ENCODE measurements at regions not wholly inside any gene's neighbourhood (a gene's known extent, or its start where the extent isn't known, plus 50 kb on each side); places are given as distances from the start of the nearest gene placed in this dataset.

GRCh38 chr5:90294604-90295003 lies 115.0 kb downstream of the CETN3 start:
- Histone ChIP-seq H3K23ac (ENCODE audit: insufficient read length) (no peak overlapping the region), H3K56ac (replicated peaks; ENCODE audit: insufficient read length, low read depth, low read length) (no peak overlapping the region), H3K23me2 (ENCODE audit: low read depth, low read length) (no peaks in the 10 kb centered on the region), H2BK15ac (ENCODE audit: low read length) (no peak overlapping the region), H4K8ac (ENCODE audit: extremely low read depth, insufficient read depth, low read length) (no peak overlapping the region), H2AK5ac (ENCODE audit: low read depth, low read length) (no peak overlapping the region), H3K4me2 (ENCODE audit: insufficient read depth in 1 of 2, low read depth in 2 of 2, low read length in 2 of 2) (no peak overlapping the region), H3K4me1 (replicated peaks in 1 of 4; ENCODE audit: control insufficient read depth in 3 of 4, insufficient read depth in 4 of 4, low read length in 3 of 4) (peaks cover 0 to 4% (median 2%) of the 10 kb centered on the region in 4 experiments; a peak in 2 of 7 replicates), H3K27me3 (replicated peaks in 1 of 4; ENCODE audit: control insufficient read depth in 3 of 4, extremely low read depth in 1 of 4, insufficient read depth in 3 of 4, low read length in 3 of 4) (no peaks in the 10 kb centered on the region; a peak in 1 of 7 replicates), H3K79me2 (ENCODE audit: control insufficient read depth in 1 of 2, insufficient read depth in 2 of 2, low read length in 2 of 2) (no peaks in the 10 kb centered on the region), H3K36me3 (ENCODE audit: control insufficient read depth in 2 of 4, insufficient read depth in 4 of 4, low read length in 3 of 4) (no peaks in the 10 kb centered on the region), H3K18ac (ENCODE audit: extremely low read depth, low read length) (no peak overlapping the region), H3K4me3 (ENCODE audit: extremely low read depth in 1 of 4, insufficient read depth in 2 of 4, low read depth in 3 of 4, low read length in 4 of 4) (no peak overlapping the region), H2BK5ac (ENCODE audit: low read depth, low read length) (no peak overlapping the region), H2BK12ac (ENCODE audit: low read depth, low read length) (no peak overlapping the region), H2BK120ac (replicated peaks; ENCODE audit: low read depth, low read length) (no peak overlapping the region), H4K20me1 (replicated peaks in 1 of 2; ENCODE audit: control insufficient read depth in 1 of 2, insufficient read depth in 2 of 2, low read length in 2 of 2) (no peaks in the 10 kb centered on the region), H4K5ac (ENCODE audit: insufficient read length, low read depth, low read length) (no peak overlapping the region), H3K27ac (ENCODE audit: low read depth, low read length) (no peak overlapping the region), H3K4ac (replicated peaks; ENCODE audit: insufficient read length, low read depth, low read length) (no peak overlapping the region), H3K79me1 (ENCODE audit: low read depth, low read length) (no peaks in the 10 kb centered on the region), H2AFZ (ENCODE audit: low read length) (no peak overlapping the region), H3K9ac (replicated peaks in 1 of 4; ENCODE audit: extremely low read depth in 1 of 4, low read depth in 3 of 4, low read length in 3 of 4) (no peak overlapping the region), H4K91ac (replicated peaks; ENCODE audit: insufficient read length, low read length) (no peak overlapping the region), H2BK20ac (ENCODE audit: low read length) (no peak overlapping the region), H3K9me3 (ENCODE audit: insufficient read depth in 2 of 2, low read depth in 1 of 2, low read length in 1 of 2) (no peaks in the 10 kb centered on the region), H3K14ac (ENCODE audit: insufficient read length) (no peak overlapping the region)
- FAIRE-seq (no peak), DNase-seq (ENCODE audit: low read depth in 1 of 2, low spot score in 2 of 2) (no peak)
- 67% methylated on average over 5 of the region's 5 CpGs; no CpG with 5 or more reads in 1 of the 2 experiments for WGBS, 2 experiments (ENCODE audit: extremely low coverage in 1 of 2, insufficient coverage in 1 of 2, insufficient read length in 1 of 2, insufficient replicate concordance in 2 of 2, low coverage in 1 of 2, low lambda C conversion rate in 2 of 2, missing lambda C conversion rate in 1 of 2)
- TF ChIP-seq CTCF (IDR thresholded peaks at IDR 0.05; ENCODE audit: control extremely low read depth in 1 of 3, insufficient read depth in 1 of 3, low read depth in 1 of 3, low read length in 3 of 3) (peak in 1 of 3 experiments; percentile 6; a peak in 1 of 4 replicates), ZNF274 (IDR thresholded peaks at IDR 0.05; ENCODE audit: borderline replicate concordance, extremely low read depth, low read length) (no peak)
- ChIA-PET CTCF (ENCODE audit: partially characterized antibody) (interaction anchor here (1.6 kb wide), 1 partner anchor 13 kb away, joined by 7 read pairs; no protein-coding TSS in a partner anchor), POLR2A (ENCODE audit: partially characterized antibody) (no interaction called here)
